Stimulated activated CD8-positive, alpha-beta memory T cell treated with anti-CD3 and anti-CD28 coated beads, Interleukin-12 subunit alpha, Interleukin-12 subunit beta, amount 100 ng/mL, for 4 hours (primary cell): ENCODE measurements at regions not wholly inside any gene's neighbourhood (a gene's known extent, or its start where the extent isn't known, plus 50 kb on each side); places are given as distances from the start of the nearest gene placed in this dataset.
"Not testable (repeated sequence)": the region's sequence is repeated elsewhere in the genome, so short reads cannot be mapped to it uniquely, and the experiment has no call there.

ENCODE experiments used
- DNase-seq: peaks from one replicate; pipeline ENCODE4 v3.0.0-alpha.2; 2020; ENCODE audit warnings: low read depth

- DNase-seq, result no peak
Observed at GRCh38 chr6:103783329-103783728, 1076.4 kb downstream of the HACE1 start.

GRCh38 chr6:103769431-103769830 is 1090.3 kb downstream of the HACE1 start:
- no peak for DNase-seq

- DNase-seq, result no peak
Observed at GRCh38 chr6:103750603-103751002, 1109.1 kb downstream of the HACE1 start.

GRCh38 chr6:103734016-103734415 is 1125.7 kb downstream of the HACE1 start:
- no peak for DNase-seq

GRCh38 chr6:103729658-103730057 is 1130.1 kb downstream of the HACE1 start:
- no peak for DNase-seq

GRCh38 chr6:103723438-103724322 is 1136.0 kb downstream of the HACE1 start:
- no peak for DNase-seq

- DNase-seq, result no peak
Observed at GRCh38 chr6:103722683-103723082, 1137.0 kb downstream of the HACE1 start.

GRCh38 chr6:103721923-103722322 is 1137.8 kb downstream of the HACE1 start:
- no peak for DNase-seq

- no peak for DNase-seq
Observed at GRCh38 chr6:103720393-103720792, 1139.3 kb downstream of the HACE1 start.

- no peak for DNase-seq
Observed at GRCh38 chr6:103719545-103719944, 1140.2 kb downstream of the HACE1 start.

GRCh38 chr6:103715269-103715668 is 1144.5 kb downstream of the HACE1 start:
- DNase-seq, result no peak

GRCh38 chr6:103709236-103709635 is 1150.5 kb downstream of the HACE1 start:
- DNase-seq, result not testable (repeated sequence)

GRCh38 chr6:103707596-103708325 is 1152.0 kb downstream of the HACE1 start:
- DNase-seq, result no peak

- no peak for DNase-seq
Observed at GRCh38 chr6:103699769-103700168, 1160.0 kb downstream of the HACE1 start.

- DNase-seq, result no peak
Observed at GRCh38 chr6:103687430-103687829, 1172.3 kb downstream of the HACE1 start.

GRCh38 chr6:103680116-103680515 is 1179.6 kb downstream of the HACE1 start:
- no peak for DNase-seq

GRCh38 chr6:103677290-103677689 is 1182.4 kb downstream of the HACE1 start:
- DNase-seq, result no peak

GRCh38 chr6:103675807-103676406 is 1183.8 kb downstream of the HACE1 start:
- no peak for DNase-seq

GRCh38 chr6:103674790-103675189 is 1184.9 kb downstream of the HACE1 start:
- DNase-seq, result no peak

GRCh38 chr6:103672169-103672568 is 1187.5 kb downstream of the HACE1 start:
- DNase-seq, result no peak

GRCh38 chr6:103629613-103630012 is 1230.1 kb downstream of the HACE1 start:
- DNase-seq, result no peak

- DNase-seq, result no peak
Observed at GRCh38 chr6:103617642-103618041, 1242.1 kb downstream of the HACE1 start.

- DNase-seq, result no peak
Observed at GRCh38 chr6:103587722-103588121, 1272.0 kb downstream of the HACE1 start.
